ENCODE measurements at regions not wholly inside any gene's neighbourhood (a gene's known extent, or its start where the extent isn't known, plus 50 kb on each side); places are given as distances from the start of the nearest gene placed in this dataset.

- no peak for DNase-seq (ENCODE audit: low read depth in 2 of 2)
Measured at GRCh38 chr10:121179006-121179405, 327.8 kb downstream of the WDR11 start.

- no peak for DNase-seq (ENCODE audit: low read depth in 2 of 2)
Measured at GRCh38 chr10:121182219-121182618, 331.1 kb downstream of the WDR11 start.

GRCh38 chr10:121183236-121183635 is 332.1 kb downstream of the WDR11 start:
- DNase-seq (ENCODE audit: low read depth in 2 of 2): no peak

- no peak for DNase-seq (ENCODE audit: low read depth in 2 of 2)
Measured at GRCh38 chr10:121183707-121184106, 332.5 kb downstream of the WDR11 start.

- DNase-seq (ENCODE audit: low read depth in 2 of 2): no peak
Measured at GRCh38 chr10:121185816-121186455, 334.8 kb downstream of the WDR11 start.

GRCh38 chr10:121187391-121187790 is 336.2 kb downstream of the WDR11 start:
- DNase-seq (ENCODE audit: low read depth in 2 of 2): no peak

- DNase-seq (ENCODE audit: low read depth in 2 of 2): no peak
Measured at GRCh38 chr10:121188005-121188404, 336.8 kb downstream of the WDR11 start.

GRCh38 chr10:121189066-121189465 is 337.9 kb downstream of the WDR11 start:
- DNase-seq (ENCODE audit: low read depth in 2 of 2): no peak

GRCh38 chr10:121194696-121195523 is 343.7 kb downstream of the WDR11 start:
- DNase-seq (ENCODE audit: low read depth in 2 of 2): no peak

- no peak for DNase-seq (ENCODE audit: low read depth in 2 of 2)
Measured at GRCh38 chr10:121195524-121195910, 344.4 kb downstream of the WDR11 start.

- DNase-seq (ENCODE audit: low read depth in 2 of 2): no peak
Measured at GRCh38 chr10:121199081-121199480, 347.9 kb downstream of the WDR11 start.

GRCh38 chr10:121205625-121206024 is 354.5 kb downstream of the WDR11 start:
- DNase-seq (ENCODE audit: low read depth in 2 of 2): no peak

- DNase-seq (ENCODE audit: low read depth in 2 of 2): no peak
Measured at GRCh38 chr10:121211446-121211845, 360.3 kb downstream of the WDR11 start.

GRCh38 chr10:121213437-121213836 is 362.3 kb downstream of the WDR11 start:
- DNase-seq (ENCODE audit: low read depth in 2 of 2): no peak

- DNase-seq (ENCODE audit: low read depth in 2 of 2): no peak
Measured at GRCh38 chr10:121216295-121216694, 365.1 kb downstream of the WDR11 start.

GRCh38 chr10:121216721-121217181 is 365.6 kb downstream of the WDR11 start:
- no peak for DNase-seq (ENCODE audit: low read depth in 2 of 2)

GRCh38 chr10:121217331-121217730 is 366.2 kb downstream of the WDR11 start:
- no peak for DNase-seq (ENCODE audit: low read depth in 2 of 2)

GRCh38 chr10:121221072-121221471 is 369.9 kb downstream of the WDR11 start:
- DNase-seq (ENCODE audit: low read depth in 2 of 2): no peak

- DNase-seq (ENCODE audit: low read depth in 2 of 2): no peak
Measured at GRCh38 chr10:121221991-121222390, 370.8 kb downstream of the WDR11 start.

GRCh38 chr10:121222842-121223241 is 371.7 kb downstream of the WDR11 start:
- no peak for DNase-seq (ENCODE audit: low read depth in 2 of 2)

GRCh38 chr10:121231079-121231478 is 367.2 kb downstream of the FGFR2 start:
- no peak for DNase-seq (ENCODE audit: low read depth in 2 of 2)

- no peak for DNase-seq (ENCODE audit: low read depth in 2 of 2)
Measured at GRCh38 chr10:121232494-121232893, 365.8 kb downstream of the FGFR2 start.

- DNase-seq (ENCODE audit: low read depth in 2 of 2): no peak
Measured at GRCh38 chr10:121235692-121236091, 362.6 kb downstream of the FGFR2 start.

Measured in activated CD4-positive, alpha-beta T cell treated with anti-CD3 and anti-CD28 coated beads for 24 hours (primary cell).